Osteoblast (primary cell): ENCODE measurements at regions not wholly inside any gene's neighbourhood (a gene's known extent, or its start where the extent isn't known, plus 50 kb on each side); places are given as distances from the start of the nearest gene placed in this dataset.

Source experiments
- DNase-seq: peaks from one replicate; pipeline ENCODE4 v3.0.0; 2011; ENCODE audit warnings: low spot score, mixed read lengths; ENCODE audit not compliant: insufficient read length; ENCODE audit errors: missing footprints
- H2AFZ ChIP-seq: 2 replicates; pipeline ENCODE4 v1.6.0; 2011; ENCODE audit warnings: mild to moderate bottlenecking, low read length
- H3K27ac ChIP-seq: 2 replicates; pipeline ENCODE4 v1.5.1; 2011; ENCODE audit warnings: mild to moderate bottlenecking, low read depth, low read length, moderate library complexity
- H3K27me3 ChIP-seq: 2 replicates; pipeline ENCODE4 v1.6.0; 2012; ENCODE audit warnings: mild to moderate bottlenecking, control low read depth, inconsistent platforms, low read length, moderate library complexity; ENCODE audit not compliant: insufficient read depth
- H3K36me3 ChIP-seq: 2 replicates; pipeline ENCODE4 v1.5.1; 2011; ENCODE audit warnings: mild to moderate bottlenecking, low read length, control low read depth, moderate library complexity; ENCODE audit not compliant: insufficient read depth
- H3K4me1 ChIP-seq: 2 replicates; pipeline ENCODE4 v1.5.1; 2011; ENCODE audit warnings: mild to moderate bottlenecking, low read length, control low read depth, moderate library complexity; ENCODE audit not compliant: insufficient read depth
- H3K4me2 ChIP-seq: 2 replicates; pipeline ENCODE4 v1.6.0; 2011; ENCODE audit warnings: mild to moderate bottlenecking, low read length; ENCODE audit not compliant: insufficient read depth
- H3K4me3 ChIP-seq: fragments of 200-600 bp; sonication (generic); 3 replicates; pipeline ENCODE4 v1.5.1; 2012; ENCODE audit warnings: mild to moderate bottlenecking, low read length, inconsistent platforms; ENCODE audit not compliant: insufficient read depth
- H3K79me2 ChIP-seq: 2 replicates; pipeline ENCODE4 v1.6.0; 2012; ENCODE audit warnings: mild to moderate bottlenecking, low read length, control low read depth, inconsistent platforms; ENCODE audit not compliant: insufficient read depth
- H3K9me3 ChIP-seq: 2 replicates; pipeline ENCODE4 v1.5.1; 2011; ENCODE audit warnings: low read depth, low read length, control low read depth
- H4K20me1 ChIP-seq: 2 replicates; pipeline ENCODE4 v1.6.0; 2012; ENCODE audit warnings: mild to moderate bottlenecking, low read length, control low read depth; ENCODE audit not compliant: insufficient read depth
- TF ChIP-seq, protein P1 (sequence below): IDR thresholded peaks from 2 replicates; pipeline ENCODE4 v1.5.1; 2011; ENCODE audit warnings: mild to moderate bottlenecking, low read depth, low read length, moderate library complexity; ENCODE audit errors: extremely low read depth

DNA sequence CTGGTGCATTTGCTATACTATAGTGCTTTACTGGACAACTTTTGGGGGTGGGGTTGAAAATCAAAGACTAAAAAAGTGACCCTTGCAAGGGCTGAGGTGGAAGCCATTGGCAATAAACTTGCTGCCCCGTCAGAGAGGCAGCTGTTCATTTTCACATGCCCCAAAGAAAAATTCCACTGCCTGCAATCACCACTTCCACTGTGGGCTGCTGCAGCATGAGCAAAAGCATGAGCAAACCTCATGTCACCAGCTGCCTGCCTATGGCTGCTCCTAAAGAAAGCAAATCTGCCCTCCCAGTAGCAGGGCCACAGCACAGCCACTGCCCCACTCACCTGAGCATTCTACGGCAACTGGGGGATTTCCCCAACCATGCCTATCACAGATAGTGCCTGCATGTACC is 290.0 kb downstream of the PAX1 start:
- Histone ChIP-seq H3K9me3 (no peaks in the 10 kb centered on the region), H2AFZ (no peak overlapping the region), H3K4me1 (no peaks in the 10 kb centered on the region), H3K4me3 (no peak overlapping the region), H3K27me3 (no peaks in the 10 kb centered on the region), H3K27ac (no peak overlapping the region), H3K79me2 (no peaks in the 10 kb centered on the region), H3K36me3 (no peaks in the 10 kb centered on the region), H3K4me2 (no peak overlapping the region), H4K20me1 (no peaks in the 10 kb centered on the region)
- DNase-seq = no peak
- TF ChIP-seq, protein P1, sequence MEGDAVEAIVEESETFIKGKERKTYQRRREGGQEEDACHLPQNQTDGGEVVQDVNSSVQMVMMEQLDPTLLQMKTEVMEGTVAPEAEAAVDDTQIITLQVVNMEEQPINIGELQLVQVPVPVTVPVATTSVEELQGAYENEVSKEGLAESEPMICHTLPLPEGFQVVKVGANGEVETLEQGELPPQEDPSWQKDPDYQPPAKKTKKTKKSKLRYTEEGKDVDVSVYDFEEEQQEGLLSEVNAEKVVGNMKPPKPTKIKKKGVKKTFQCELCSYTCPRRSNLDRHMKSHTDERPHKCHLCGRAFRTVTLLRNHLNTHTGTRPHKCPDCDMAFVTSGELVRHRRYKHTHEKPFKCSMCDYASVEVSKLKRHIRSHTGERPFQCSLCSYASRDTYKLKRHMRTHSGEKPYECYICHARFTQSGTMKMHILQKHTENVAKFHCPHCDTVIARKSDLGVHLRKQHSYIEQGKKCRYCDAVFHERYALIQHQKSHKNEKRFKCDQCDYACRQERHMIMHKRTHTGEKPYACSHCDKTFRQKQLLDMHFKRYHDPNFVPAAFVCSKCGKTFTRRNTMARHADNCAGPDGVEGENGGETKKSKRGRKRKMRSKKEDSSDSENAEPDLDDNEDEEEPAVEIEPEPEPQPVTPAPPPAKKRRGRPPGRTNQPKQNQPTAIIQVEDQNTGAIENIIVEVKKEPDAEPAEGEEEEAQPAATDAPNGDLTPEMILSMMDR = no peak

DNA sequence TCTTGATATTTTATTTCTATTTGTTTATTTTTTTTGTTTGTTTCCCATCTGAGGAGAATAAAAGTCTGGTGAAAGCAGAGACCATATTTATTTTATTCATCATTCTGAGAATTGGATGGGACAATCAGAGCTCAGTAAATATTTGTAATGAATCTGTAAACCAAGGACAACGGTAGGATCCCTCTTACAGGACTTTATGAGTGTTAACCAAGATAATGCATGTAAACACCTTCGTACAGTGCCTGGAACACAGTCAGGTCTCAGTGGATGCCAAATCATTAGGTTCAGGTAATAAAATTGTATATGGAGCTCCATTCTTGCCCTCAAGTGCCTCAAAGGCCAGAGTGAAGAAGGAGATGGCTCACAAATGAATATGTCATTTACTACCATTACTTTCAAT is 288.7 kb downstream of the PAX1 start:
- Histone ChIP-seq H3K4me2 (no peak overlapping the region), H4K20me1 (no peaks in the 10 kb centered on the region), H3K9me3 (no peaks in the 10 kb centered on the region), H3K4me1 (no peaks in the 10 kb centered on the region), H3K4me3 (no peak overlapping the region), H2AFZ (no peak overlapping the region), H3K79me2 (no peaks in the 10 kb centered on the region), H3K27ac (no peak overlapping the region), H3K27me3 (no peaks in the 10 kb centered on the region), H3K36me3 (no peaks in the 10 kb centered on the region)
- TF ChIP-seq, protein P1 = no peak
- no peak for DNase-seq

DNA sequence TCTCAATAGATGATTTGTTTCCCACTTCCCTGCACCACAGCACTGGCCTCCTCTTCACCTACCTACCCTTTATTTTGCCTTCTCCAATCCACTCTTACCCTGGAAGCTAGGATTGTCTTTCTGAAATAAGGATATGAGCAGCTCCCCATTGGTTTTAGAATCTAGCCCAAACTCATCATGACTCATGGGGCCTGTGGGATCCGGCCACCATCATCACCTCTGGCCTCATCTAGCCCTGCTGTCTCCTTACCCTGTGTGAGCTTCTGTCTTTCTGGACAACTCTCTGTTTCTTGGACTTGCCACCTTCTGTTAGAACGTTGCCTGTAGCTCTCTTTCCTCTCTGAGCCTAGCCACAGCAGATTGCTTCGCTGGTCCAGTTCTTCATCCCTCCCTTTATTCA is 277.1 kb downstream of the PAX1 start:
- H3K4me2 ChIP-seq = peak overlapping the region; percentile 63
- peak overlapping the region; percentile 2 for H2AFZ ChIP-seq
- no peaks in the 10 kb centered on the region for H4K20me1 ChIP-seq
- peak overlapping the region; percentile 99 for H3K27ac ChIP-seq
- H3K4me1 ChIP-seq = peaks cover 35% of the 10 kb centered on the region
- peak; percentile 53 for DNase-seq
- no peak overlapping the region for H3K4me3 ChIP-seq
- no peaks in the 10 kb centered on the region for H3K9me3 ChIP-seq
- TF ChIP-seq, protein P1 = no peak
- no peaks in the 10 kb centered on the region for H3K79me2 ChIP-seq
- no peaks in the 10 kb centered on the region for H3K36me3 ChIP-seq
- no peaks in the 10 kb centered on the region for H3K27me3 ChIP-seq

DNA sequence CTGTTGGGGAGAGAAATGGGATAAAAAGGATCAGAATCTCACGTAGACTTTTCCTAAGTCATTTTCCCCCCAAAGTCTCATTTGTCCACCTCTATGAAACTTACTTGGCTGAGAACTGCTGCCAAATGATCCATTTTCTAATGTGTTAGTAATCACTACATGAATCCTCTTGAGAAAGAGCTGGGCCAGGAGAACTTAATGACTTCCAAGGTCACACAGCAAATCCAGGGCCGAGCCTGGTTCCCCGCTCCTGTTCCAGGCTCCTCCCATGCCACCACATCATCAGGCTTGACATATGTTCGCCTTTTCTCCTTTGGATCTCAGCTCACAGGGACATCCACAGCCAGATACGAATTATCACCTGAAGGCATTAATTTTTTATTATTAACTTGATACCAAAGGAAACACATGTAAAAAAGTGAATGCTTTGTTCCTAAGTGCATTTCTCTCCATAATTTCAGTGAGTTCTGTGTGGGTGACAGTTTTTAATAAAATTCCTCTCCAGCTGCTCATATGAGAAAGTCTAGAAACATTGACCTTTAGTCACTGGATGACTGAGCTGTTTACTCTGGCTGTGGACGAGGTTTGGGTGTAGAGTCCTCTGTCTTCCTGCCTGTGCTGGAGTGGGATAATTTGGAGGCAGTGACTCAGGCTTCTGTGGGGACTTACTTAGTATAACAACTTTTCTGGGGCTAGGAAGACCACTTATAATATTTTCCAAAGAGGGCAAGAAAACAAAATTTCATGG is 276.3 kb downstream of the PAX1 start:
- peak; percentile 68 for DNase-seq

More for the DNA sequence above, 276.3 kb downstream of the PAX1 start:
- H3K79me2 ChIP-seq = no peaks in the 10 kb centered on the region
- H3K4me1 ChIP-seq = peaks cover 35% of the 10 kb centered on the region
- peak overlapping the region; percentile 80 for H2AFZ ChIP-seq
- no peaks in the 10 kb centered on the region for H4K20me1 ChIP-seq
- TF ChIP-seq, protein P1 = no peak
- peak overlapping the region; percentile 99 for H3K27ac ChIP-seq
- H3K9me3 ChIP-seq = no peaks in the 10 kb centered on the region
- no peaks in the 10 kb centered on the region for H3K36me3 ChIP-seq
- H3K27me3 ChIP-seq = no peaks in the 10 kb centered on the region
- H3K4me2 ChIP-seq = peak overlapping the region; percentile 80
- peak overlapping the region; percentile 49 for H3K4me3 ChIP-seq
